AML-193 (cell line): ENCODE measurements at regions not wholly inside any gene's neighbourhood (a gene's known extent, or its start where the extent isn't known, plus 50 kb on each side); places are given as distances from the start of the nearest gene placed in this dataset.

Source experiments
- DNase-seq, 2 experiments: peaks; one replicate each; lab custom pipeline; 2025; lab: John Stamatoyannopoulos, UW

GRCh38 chr5:106882035-106882434, 788.7 kb downstream of the EFNA5 start:
- DNase-seq = no peak

GRCh38 chr5:106880656-106881055, 790.1 kb downstream of the EFNA5 start:
- no peak for DNase-seq

GRCh38 chr5:106877881-106878280, 792.9 kb downstream of the EFNA5 start:
- DNase-seq = no peak

- DNase-seq = no peak
Measured at GRCh38 chr5:106876665-106877194, 794.0 kb downstream of the EFNA5 start.

- no peak for DNase-seq
Measured at GRCh38 chr5:106876298-106876622, 794.5 kb downstream of the EFNA5 start.

GRCh38 chr5:106875591-106876297, 795.0 kb downstream of the EFNA5 start:
- DNase-seq = peak; percentile 10 to 17

- no peak for DNase-seq
Measured at GRCh38 chr5:106874974-106875373, 795.8 kb downstream of the EFNA5 start.

- no peak for DNase-seq
Measured at GRCh38 chr5:106874531-106874930, 796.2 kb downstream of the EFNA5 start.

GRCh38 chr5:106873568-106873967, 797.2 kb downstream of the EFNA5 start:
- no peak for DNase-seq

GRCh38 chr5:106865279-106865678, 805.5 kb downstream of the EFNA5 start:
- no peak for DNase-seq

GRCh38 chr5:106862450-106863193, 808.1 kb downstream of the EFNA5 start:
- DNase-seq = no peak

GRCh38 chr5:106860398-106861044, 810.2 kb downstream of the EFNA5 start:
- DNase-seq = no peak

GRCh38 chr5:106858616-106859015, 812.1 kb downstream of the EFNA5 start:
- DNase-seq = no peak

- no peak for DNase-seq
Measured at GRCh38 chr5:106854922-106855321, 815.8 kb downstream of the EFNA5 start.

GRCh38 chr5:106854105-106854687, 816.5 kb downstream of the EFNA5 start:
- DNase-seq = no peak

- DNase-seq = no peak
Measured at GRCh38 chr5:106853266-106853665, 817.5 kb downstream of the EFNA5 start.

- no peak for DNase-seq
Measured at GRCh38 chr5:106849266-106849665, 821.5 kb downstream of the EFNA5 start.

GRCh38 chr5:106843812-106844416, 826.8 kb downstream of the EFNA5 start:
- DNase-seq = no peak

GRCh38 chr5:106833517-106833916, 837.2 kb downstream of the EFNA5 start:
- no peak for DNase-seq

- no peak for DNase-seq
Measured at GRCh38 chr5:106827061-106827460, 843.7 kb downstream of the EFNA5 start.

GRCh38 chr5:106825374-106825773, 845.4 kb downstream of the EFNA5 start:
- no peak for DNase-seq

GRCh38 chr5:106822851-106823250, 847.9 kb downstream of the EFNA5 start:
- DNase-seq = no peak
